Liver (tissue), 3 donors: ENCODE measurements at regions not wholly inside any gene's neighbourhood (a gene's known extent, or its start where the extent isn't known, plus 50 kb on each side); places are given as distances from the start of the nearest gene placed in this dataset.

Experiments
- ATF3 ChIP-seq: IDR thresholded peaks from 2 replicates; pipeline ENCODE4 v1.6.1; 2016; ENCODE audit warnings: antibody characterized with exemption
- CTCF ChIP-seq: fragments of 150-350 bp; IDR thresholded peaks from 2 replicates; pipeline ENCODE4 v1.5.1; 2017; ENCODE audit warnings: improper control_type of control experiment, low read depth, low read length; ENCODE audit not compliant: missing input control
- MAX ChIP-seq: IDR thresholded peaks from 2 replicates; pipeline ENCODE4 v1.6.1; 2016; ENCODE audit warnings: antibody characterized with exemption
- RAD21 ChIP-seq, 2 donors: IDR thresholded peaks; 2 replicates each; pipeline ENCODE4 v1.6.1; 2016; ENCODE audit warnings: antibody characterized with exemption in 2 of 2, mild to moderate bottlenecking in 2 of 2
- donor health status: healthy.
- donor health status: healthy.

GRCh38 chr15:53033709-53034108, 243.6 kb upstream of the ONECUT1 start:
- TF ChIP-seq MAX, result no peak
- TF ChIP-seq CTCF, result no peak
- no peak for TF ChIP-seq ATF3
- no peak for TF ChIP-seq RAD21 (IDR thresholded peaks at IDR 0.05)
